ENCODE measurements at regions not wholly inside any gene's neighbourhood (a gene's known extent, or its start where the extent isn't known, plus 50 kb on each side); places are given as distances from the start of the nearest gene placed in this dataset.

- TF ChIP-seq EZH2 (IDR thresholded peaks at IDR 0.05; ENCODE audit: low read depth, unreplicated experiment) (no peak), REST (IDR thresholded peaks at IDR 0.05; ENCODE audit: unreplicated experiment) (no peak), CTCF (conservative IDR thresholded peaks at IDR 0.05; ENCODE audit: low read depth in 2 of 2) (no peak), ZNF114 (CRISPR knock-in tag; IDR thresholded peaks at IDR 0.05) (no peak), POLR2AphosphoS5 (IDR thresholded peaks at IDR 0.05; ENCODE audit: low read depth) (no peak), EZH2phosphoT487 (IDR thresholded peaks at IDR 0.05; ENCODE audit: unreplicated experiment) (no peak), CREB1 (CRISPR knock-in tag; IDR thresholded peaks at IDR 0.05; ENCODE audit: low read depth) (no peak), NANOG (IDR thresholded peaks at IDR 0.05; ENCODE audit: borderline replicate concordance) (no peak)
Observed at GRCh38 chr12:75660107-75660530, 148.7 kb upstream of the KRR1 start.

All from GM23338 (cell line).